ENCODE measurements at regions not wholly inside any gene's neighbourhood (a gene's known extent, or its start where the extent isn't known, plus 50 kb on each side); places are given as distances from the start of the nearest gene placed in this dataset.
"Not testable (repeated sequence)": the region's sequence is repeated elsewhere in the genome, so short reads cannot be mapped to it uniquely, and the experiment has no call there.

DNA sequence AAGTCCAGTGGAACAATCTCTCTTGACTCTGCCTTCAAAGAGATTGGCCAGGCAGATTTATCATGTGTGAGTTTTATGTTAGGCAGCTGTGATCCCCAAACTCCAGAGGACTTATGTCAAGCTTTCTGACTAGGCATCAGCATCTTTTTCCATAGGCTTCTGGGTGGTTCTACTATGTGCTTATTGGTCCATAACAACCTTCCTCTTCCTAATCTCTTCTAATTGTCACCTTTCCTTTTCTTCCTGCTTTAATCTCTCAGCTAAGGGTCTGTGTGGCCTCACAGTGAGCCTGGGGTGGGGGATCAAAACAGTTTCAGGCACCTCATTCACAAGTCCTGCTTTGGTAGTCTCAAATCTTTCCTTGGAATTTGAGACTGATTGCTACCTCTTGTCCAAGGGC lies 170.9 kb upstream of the CHD1 start:
- DNase-seq: no peak

DNA sequence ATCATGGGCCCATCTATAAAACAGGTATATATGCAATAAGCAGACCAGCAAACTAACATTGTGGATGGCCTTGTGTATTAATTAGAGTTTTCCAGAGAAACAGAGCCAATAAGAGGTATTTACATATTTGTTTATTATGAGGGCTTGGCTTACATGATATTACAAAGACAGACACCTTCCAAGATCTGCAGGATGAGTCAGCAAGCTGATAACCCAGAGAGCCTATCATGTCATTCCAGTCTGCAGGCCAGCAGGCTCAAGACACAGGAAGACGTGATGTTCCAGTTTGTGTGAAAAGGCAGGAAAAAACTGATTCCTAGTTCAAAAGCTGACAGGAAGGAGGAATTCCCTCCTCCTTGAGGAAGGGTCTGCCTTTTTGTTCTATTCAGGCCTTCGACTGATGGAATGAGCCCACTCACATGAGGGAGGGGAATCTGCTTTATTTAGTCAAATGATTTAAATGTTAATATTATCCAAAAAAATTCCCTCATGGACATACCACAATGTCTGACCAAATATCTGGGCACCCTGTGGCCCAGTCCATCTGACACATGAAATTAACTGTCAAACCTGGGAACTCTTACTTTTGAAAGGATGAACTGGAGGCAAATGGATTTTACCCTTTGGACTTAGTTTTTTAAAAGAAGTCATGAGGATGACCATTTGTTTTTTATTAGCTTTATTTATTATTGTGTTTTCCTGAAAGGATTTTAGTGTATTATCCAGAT lies 161.2 kb upstream of the CHD1 start:
- no peak for DNase-seq

DNA sequence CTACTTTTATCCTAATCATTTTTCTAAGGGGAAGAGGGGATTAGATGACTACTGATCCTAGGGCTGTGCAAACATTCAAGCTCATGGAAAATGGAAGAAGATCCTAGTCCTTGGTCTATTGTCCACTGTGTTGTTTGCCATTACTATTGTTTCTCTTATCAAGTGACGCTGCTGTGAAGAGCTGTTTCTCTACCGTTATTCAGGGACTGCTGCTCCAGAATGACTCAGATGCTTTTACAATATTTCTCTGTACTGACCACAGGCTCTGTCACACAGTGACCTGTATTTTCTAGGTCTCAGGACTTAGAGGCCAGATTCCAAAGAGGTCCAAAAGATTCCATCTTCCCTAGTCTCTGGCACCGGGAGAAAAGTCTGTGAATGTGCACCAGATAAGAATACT lies 159.5 kb upstream of the CHD1 start:
- no peak for DNase-seq

DNA sequence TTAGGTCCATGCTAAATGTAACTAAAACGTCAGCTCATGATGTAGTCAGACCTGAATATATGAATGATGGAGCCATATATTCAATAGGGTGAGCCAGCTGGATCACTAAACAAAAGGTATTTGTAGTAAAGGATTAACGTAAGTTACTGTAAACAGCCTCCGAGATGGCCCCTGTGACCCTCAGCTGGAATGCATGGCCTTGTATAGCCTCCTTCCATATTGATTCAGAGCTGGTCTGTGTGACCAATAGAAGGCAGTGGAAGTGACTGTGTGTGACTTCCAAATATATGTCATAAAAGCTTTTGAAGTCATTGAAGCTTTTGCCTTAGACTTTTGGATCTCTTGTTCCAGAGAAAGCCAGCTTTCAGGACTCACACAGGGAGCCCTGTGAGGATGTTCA lies 154.4 kb upstream of the CHD1 start:
- no peak for DNase-seq

DNA sequence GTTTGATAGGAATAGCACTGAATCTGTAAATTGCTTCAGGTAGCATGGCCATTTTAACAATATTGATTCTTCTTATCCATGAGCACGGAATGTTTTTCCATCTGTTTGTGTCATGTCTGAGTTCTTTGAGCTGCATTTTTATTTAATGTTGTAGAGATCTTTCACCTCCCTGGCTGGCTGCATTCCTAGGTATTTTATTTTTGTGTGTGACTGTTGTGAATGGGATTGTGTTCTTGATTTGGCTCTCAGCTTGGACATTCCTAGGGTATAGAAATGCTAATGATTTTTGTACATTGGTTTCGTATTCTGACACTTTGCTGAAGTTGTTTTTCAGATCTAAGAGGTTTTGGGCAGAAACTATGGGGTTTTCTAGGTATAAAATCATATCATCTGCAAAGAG lies 152.9 kb upstream of the CHD1 start:
- no peak for DNase-seq

DNA sequence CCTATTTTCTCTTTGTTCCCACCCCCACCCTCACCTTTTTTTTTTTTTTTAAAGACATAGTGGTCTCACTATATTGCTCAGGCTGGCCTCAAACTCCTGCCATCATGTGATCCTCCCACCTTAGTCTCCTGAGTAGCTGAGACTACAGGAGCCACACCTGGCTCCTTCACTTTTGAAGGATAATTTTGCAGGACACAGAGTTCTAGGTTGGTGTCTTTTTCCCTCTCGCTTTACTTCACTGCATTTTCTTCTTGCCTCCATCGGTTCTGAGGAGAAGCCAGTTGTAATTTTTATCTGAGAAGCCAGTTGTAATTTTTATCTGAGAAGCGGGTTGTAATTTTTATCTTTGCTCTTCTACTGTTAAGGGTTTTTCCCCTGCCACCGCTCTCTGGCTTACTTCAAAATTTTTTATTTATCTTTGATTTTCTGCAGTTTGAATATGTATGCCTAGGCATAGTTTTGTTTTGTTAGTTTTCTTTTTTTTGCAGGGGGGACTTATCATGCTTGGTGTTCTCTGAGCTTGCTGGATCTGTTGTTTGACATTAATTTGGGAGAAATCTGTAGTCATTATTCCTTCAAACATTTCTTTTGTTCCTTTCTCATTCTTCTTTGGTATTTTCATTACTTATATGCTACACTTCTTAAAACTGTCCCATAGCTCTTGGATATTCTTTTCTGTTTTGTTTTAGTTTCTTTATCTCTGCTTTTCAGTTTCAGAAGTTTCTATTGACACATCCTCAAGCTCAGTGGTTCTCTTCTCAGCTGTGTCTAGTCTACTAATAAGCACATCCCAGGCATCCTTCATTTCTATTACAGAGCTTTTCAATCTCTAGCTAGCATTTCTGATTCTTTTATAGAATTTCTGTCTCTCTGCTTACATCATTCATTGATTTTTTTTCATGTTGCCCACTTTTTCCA lies 148.2 kb upstream of the CHD1 start:
- no peak for DNase-seq

DNA sequence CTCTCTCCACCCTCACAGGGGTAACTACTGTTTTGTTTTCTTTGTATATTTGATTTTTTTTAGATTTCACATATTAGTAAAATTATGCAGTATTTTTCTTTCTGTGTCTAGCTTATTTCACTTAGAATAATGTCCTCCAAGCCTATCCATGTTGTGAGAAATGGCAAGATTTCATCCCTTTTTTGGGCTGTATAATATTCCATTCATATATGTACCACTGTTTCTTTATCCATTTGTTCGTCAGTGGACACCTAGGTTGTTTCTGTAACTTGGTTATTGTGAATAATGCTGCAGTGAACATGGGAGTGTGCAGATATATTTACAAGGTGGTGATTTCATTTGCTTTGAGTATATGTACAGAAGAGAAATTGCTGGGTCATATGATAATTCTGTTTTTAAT lies 144.0 kb upstream of the CHD1 start:
- no peak for DNase-seq

DNA sequence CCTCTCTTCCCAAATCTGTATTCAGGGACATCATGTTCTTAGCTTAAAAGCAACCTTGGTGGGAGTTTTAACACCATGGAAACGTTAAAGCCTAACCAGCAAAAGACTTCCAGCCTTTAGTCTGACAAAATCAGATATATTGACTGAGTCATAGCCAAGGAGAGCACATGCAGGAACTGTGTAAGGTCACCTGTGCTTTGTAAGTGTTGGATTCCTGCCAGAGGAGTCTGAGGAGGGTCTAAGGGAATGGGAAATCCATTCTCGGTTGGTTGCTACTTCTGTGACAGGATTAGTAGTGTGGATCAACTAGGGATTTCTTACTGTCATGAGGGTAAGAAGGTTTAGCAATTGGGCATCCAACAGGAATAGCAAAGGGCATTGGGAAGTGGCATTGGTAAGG lies 142.0 kb upstream of the CHD1 start:
- no peak for DNase-seq

DNA sequence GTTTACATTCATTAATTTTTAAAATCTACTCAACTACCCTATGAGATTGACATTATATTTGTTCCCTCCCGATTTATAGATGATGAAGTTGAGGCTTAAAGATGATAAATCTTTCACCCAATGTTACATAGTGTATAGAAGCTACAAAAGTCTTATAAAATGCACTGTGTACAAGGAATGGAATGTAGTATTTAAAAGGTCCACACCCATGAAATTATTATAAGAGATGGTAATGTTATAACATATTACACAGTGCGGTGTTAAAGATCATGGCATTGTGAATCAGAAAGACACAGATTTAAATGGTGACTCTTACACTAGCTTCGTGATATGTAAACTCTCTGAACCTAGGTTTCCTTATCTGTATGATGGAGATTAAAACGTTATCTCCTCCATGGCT lies 141.6 kb upstream of the CHD1 start:
- DNase-seq: no peak

DNA sequence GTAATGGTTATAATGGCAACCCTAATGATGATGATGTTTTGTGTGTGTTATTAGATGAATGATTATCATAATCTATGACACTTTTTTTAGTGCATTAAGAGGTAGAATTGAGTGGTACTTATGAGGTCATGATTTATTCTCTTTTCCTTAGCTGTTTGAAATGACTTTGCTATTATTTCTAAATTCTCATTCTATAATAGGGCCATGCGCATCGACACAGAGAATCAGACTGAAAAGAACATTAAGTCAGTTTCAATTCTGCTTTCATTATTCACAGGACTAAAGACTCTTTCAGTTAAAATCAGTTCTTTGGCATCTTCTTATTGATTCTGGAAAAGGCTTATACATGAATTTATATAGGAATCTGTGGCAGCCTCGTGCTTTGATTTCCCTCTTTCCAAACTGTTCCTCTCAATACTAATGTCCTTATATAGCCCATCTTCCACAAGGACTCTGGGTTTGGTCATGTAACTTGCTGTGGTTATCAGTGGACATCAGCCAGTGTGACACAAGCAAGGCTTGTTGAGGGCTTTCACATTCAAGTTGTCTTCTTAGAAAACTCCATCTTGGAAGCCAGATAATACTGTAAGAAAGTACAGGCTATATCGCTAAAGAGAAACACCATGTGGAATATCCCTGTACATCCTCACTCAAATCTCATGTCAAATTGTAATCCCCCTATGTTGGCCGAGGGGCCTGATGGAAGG lies 140.3 kb upstream of the CHD1 start:
- DNase-seq: no peak

DNA sequence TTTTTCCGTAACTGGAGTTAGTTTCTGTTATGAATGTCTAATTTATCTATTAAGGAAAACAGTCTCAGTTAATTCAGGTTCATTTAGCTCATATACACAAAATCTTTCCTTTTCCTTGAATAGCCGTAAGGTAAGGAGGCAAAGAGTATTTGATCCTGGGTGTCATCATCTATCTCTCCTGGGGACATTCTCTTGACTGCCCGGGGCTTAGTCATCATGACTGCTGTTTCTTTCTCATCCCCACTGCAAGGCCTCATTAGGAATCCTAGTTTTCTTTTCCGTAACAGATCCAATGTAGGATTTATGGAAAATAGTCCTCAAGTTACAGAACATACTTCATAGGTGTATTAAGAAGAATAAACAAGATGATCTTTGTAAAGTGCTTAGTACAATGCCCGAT lies 134.9 kb upstream of the CHD1 start:
- DNase-seq: no peak

DNA sequence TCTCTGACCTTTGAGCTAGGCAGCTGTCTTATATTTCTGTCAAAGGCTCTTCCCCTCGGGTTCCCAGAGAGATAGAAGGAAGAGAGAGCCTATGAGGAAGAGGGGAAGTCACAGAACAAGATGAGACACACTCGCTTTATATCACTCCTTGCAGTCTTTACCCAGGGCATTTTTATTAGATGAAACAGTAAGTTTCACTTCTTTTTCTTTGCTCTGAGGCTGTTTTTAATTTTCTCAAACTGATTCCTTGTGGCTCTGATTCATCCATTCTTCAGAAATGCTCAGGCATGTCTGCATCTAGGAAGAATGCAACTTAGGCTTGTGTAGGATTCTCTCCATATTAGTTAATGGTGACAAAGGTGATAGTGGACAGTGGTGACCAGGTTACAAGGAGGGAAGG lies 132.9 kb upstream of the CHD1 start:
- no peak for DNase-seq

DNA sequence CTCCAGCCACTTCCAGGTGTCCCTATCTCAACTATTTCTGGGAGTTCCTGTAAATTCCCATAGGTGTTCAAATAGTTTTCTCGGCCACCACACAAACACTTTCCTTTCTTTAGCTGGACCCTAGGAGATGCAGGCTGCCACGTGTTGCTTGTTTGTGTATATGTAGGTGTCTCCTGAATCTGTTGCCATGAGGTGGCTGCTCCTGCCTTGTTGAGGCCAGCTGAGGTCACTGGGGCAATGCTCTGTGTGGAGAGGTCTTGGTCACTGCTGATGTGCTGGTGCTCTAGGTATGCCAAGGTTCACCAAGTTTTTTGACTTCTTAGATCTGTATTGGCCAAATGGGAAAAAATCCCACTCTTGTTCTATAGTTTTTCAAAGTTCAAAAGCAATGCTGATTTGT lies 132.5 kb upstream of the CHD1 start:
- no peak for DNase-seq

DNA sequence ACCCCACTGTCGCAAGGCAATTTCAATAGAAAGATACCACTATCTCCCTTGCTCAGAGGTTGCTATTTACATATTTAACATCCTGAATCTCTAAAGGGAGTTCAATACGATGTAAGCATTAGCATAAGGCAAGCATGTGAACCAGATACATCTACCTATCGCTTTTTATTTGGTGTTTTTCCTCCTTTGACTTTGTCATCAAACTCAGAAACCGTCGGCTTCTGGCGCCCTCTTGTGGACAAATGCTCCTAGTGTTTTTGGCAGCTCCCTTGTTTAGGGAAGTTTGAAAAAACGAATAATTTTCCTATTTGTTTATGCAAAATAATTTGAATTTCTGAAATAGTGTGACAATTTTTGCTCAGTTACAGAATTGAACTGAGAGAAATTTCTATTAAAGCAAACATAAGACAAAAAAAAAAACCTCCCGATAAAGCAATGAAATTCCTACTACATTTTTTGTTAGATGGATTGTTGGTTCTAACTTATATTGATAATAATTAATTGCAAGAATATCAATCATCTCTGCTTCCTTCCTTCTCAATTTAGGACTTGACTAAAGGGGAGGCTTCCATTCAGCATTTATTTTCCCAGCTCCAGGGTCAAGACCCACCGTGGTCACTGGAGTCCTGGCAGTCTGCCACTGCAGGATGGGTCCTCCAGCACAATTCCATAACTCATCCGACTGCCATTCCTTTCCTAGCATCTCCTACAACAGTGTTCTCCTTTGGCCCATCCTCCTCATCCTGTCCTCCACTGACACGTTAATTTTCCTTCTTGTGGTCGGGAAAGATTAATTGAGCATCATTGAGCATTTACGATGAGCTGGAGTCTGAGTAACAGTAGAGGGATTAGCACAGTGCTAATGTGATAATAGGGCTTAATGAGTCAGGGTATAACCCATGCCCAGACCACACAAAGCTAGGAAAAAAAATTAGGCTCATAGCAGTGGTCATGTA lies 131.8 kb upstream of the CHD1 start:
- peak; percentile 93 for DNase-seq

DNA sequence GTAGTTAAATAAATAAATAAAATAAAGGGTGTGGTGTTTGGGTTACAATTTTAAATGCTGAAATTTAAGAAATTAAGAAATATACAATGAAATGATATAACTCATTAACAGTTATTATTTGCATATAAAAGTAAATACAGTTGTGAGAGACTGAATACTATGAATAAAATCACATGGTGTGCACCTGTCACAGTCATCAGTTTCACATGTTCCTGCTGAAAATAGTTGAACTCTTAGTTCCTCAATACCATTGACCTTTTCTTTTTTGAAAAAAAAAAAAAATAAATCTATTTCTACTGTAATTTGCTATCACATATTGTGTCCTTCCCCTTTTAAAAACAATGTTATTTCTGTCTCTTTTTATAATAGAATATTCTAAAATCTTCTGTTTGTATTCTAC lies 130.9 kb upstream of the CHD1 start:
- no peak for DNase-seq

DNA sequence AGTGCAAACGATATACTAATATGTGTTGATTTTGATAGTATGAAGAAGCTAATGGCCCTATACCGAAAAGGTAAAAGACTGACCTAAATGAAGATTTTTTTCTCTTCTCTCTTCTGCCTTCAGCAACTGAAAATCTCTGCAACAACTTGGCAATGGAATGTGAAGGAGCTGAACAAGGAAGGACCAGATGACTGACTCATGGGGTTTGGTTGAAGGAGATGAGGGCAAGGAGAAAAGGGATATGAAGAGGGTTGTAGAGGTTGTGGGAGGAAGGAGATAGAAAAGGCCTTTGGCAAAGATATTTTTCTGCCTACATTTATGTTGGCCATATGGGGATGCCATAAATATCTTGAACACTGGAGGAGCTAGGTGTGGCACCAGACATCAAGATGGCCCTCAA lies 129.7 kb upstream of the CHD1 start:
- DNase-seq: no peak

DNA sequence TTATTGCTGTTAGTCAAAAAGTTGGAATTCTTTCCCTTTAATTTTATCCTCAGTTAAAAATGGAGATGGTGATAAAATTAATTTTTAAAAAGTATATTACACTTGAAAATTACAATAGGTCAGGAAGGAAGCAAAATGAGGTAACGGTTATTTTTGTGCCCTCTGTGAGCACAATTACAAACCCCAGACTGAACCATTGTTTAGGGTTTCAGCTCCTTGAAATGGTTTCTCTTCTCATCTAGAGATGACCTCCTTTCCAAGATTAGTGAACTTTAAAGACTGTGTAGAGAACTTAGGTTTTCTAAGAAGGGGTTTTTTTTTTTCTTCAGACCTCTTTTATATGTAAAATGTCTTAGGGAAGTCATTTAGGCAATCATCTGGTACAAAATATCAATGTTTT lies 126.2 kb upstream of the CHD1 start:
- DNase-seq: no peak

DNA sequence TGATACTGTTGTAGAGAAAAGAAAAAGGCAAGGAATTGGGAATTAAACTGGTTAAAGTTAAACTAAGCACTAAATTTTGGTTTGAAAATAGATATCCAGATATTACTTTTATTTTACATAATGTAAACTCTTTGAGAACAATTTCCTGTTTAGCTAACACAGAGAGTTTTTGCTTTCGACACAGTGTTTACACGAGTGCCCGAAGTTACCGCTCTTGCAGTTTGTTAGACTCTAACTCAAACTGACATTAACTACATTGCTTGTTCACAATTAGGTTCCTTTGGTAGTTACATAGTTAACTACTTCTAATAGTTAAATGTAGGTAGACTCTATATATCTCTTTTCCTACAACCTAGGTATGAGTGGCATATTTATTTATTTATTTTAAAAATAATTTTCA lies 117.1 kb upstream of the CHD1 start:
- no peak for DNase-seq

DNA sequence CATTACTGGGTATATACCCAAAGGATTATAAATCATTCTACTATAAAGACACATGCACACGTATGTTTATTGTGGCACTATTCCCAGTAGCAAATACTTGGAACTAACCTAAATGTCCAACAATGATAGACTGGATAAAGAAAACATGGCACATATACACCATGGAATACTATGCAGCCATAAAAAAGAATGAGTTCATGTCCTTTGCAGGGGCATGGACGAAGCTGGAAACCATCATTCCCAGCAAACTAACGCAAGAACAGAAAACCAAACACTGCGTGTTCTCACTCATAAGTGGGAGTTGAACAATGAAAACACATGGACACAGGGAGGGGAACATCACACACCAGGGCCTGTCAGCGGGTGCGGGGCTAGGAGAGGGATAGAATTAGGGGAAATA lies 114.5 kb upstream of the CHD1 start:
- not testable (repeated sequence) for DNase-seq

DNA sequence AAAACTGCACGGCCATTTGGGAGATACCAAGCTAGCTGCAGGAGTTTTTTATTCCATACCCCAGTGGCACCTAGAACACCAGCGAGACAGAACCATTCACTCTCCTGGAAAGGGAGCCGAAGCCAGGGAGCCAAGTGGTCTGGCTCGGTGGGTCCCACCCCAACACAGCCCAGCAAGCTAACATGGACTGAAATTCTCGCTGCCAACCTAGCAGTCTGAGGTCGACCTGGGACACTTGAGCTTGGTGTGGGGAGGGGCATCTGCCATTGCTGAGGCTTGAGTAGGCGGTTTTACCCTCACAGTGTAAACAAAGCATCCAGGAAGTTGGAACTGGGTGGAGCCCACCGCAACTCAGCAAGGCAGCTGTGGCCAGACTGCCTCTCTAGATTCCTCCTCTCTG lies 108.9 kb upstream of the CHD1 start:
- peak; percentile 37 for DNase-seq

DNA sequence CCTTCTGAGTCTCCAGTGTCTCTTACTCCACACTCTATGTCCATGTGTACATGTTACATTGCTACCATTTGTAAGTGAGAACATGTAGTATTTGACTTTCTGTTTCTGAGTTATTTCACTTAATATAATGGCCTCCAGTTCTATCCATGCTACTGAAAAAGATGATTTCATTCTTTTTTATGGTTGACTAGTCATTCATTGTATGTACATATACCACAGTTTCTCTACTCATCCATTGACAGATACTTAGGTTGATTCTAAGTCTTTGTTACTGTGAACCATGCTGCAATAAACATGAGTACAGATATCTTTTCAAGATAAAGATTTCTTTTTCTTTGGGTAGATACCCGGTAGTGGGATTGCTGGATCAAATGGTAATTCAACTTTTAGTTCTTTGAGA lies 107.1 kb upstream of the CHD1 start:
- DNase-seq: no peak

DNA sequence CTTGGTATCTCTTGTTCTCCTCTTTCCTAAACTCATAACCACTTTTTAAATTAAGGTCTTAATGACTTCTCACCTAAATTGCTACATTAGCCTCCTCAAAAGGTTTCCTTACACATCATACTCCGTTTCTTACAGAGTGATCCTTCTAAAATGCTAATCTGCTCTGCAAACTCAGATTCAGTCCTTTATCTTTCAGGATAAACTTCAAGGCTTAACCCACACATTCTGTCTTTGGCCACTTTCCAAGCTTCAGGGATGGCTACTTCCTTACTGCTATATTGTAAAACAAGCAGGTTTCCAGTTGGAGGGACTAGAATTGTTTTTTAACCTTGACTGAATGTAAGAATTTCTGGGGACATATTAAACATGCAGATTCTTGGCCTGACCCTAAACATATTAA lies 105.5 kb upstream of the CHD1 start:
- DNase-seq: no peak
